HFF-Myc (cell line): ENCODE measurements at regions not wholly inside any gene's neighbourhood (a gene's known extent, or its start where the extent isn't known, plus 50 kb on each side); places are given as distances from the start of the nearest gene placed in this dataset.

Experiments
- DNase-seq: peaks from one replicate; pipeline ENCODE4 v3.0.0-alpha.2; 2011; ENCODE audit warnings: low read depth; ENCODE audit errors: extremely low read depth
- H3K4me3 ChIP-seq: replicated peaks from 2 replicates; pipeline ENCODE4 v1.5.1; 2011; ENCODE audit warnings: low read depth, mild to moderate bottlenecking, control low read depth, low read length
- TF ChIP-seq, protein P1 (sequence below): IDR thresholded peaks from 2 replicates; pipeline ENCODE4 v1.5.1; 2012; ENCODE audit warnings: mild to moderate bottlenecking, low read depth, low read length, control low read depth; ENCODE audit errors: missing control alignments

DNA sequence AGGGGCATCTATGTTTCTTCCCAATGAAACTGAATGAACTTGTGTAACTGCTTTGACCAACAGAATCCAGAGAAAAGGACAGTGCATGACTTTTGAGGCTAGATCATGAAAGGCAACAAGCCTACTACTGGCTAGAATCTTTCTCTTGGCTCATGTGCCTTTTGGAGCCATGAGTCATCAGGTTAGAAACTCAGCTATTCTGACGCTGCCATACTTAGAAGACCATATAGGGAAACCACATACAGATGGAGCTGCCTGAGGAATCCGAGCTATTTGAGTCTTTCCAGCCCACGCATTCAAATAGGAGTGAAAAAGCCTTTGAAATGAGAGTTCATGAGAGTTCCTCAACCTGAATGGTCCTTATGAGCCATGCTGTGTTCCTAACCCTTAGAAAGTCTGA lies 738.5 kb upstream of the CHRM3 start:
- TF ChIP-seq, protein P1, sequence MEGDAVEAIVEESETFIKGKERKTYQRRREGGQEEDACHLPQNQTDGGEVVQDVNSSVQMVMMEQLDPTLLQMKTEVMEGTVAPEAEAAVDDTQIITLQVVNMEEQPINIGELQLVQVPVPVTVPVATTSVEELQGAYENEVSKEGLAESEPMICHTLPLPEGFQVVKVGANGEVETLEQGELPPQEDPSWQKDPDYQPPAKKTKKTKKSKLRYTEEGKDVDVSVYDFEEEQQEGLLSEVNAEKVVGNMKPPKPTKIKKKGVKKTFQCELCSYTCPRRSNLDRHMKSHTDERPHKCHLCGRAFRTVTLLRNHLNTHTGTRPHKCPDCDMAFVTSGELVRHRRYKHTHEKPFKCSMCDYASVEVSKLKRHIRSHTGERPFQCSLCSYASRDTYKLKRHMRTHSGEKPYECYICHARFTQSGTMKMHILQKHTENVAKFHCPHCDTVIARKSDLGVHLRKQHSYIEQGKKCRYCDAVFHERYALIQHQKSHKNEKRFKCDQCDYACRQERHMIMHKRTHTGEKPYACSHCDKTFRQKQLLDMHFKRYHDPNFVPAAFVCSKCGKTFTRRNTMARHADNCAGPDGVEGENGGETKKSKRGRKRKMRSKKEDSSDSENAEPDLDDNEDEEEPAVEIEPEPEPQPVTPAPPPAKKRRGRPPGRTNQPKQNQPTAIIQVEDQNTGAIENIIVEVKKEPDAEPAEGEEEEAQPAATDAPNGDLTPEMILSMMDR = no peak
- no peak overlapping the region for H3K4me3 ChIP-seq
- peak; percentile 66 for DNase-seq

DNA sequence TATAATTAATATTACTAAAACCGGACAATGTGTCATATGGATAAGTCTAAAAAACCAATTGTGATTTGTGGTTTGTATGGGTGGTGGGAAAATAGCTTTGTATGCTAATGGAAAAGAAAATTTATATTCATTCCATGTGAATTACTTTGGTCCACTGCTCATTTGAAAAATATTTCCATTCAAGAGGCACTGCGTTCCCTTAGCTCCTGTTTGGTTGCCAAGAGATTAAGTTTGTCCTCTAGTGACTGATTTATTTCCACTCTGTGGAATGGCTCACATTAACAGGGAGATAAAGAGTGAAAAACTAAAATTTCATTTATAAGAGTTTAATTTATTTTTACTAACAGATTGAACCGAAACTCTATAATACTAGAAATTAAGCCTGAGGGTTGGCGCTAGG lies 744.1 kb upstream of the CHRM3 start:
- no peak for DNase-seq
- no peak overlapping the region for H3K4me3 ChIP-seq
- TF ChIP-seq, protein P1 = no peak

DNA sequence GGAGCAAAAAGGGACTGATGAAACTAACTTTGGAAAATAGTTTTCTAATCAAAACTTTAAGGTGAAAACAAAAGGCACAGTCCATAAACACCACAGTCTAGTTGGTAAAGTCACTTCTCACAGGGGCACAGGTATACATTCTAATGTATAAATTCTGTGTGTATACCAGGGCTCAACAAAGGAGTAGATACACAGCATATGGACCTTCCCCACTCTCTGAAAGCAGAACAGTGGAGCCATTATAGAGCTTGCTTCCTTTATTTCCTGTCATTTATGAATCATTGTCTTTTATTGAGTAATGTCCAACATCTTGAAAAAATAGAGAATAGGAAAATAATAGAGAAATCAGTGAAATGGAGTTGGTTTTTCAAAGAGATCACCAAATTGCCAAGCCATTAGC lies 746.5 kb upstream of the CHRM3 start:
- TF ChIP-seq, protein P1 = no peak
- H3K4me3 ChIP-seq = no peak overlapping the region
- DNase-seq = no peak

- no peak for DNase-seq
- TF ChIP-seq, protein P1 = no peak
- no peak overlapping the region for H3K4me3 ChIP-seq
These were observed 737.4 kb upstream of the ZP4 start for GRCh38 chr1:238628110-238628509.

GRCh38 chr1:238624776-238625175 lies 734.1 kb upstream of the ZP4 start:
- TF ChIP-seq, protein P1 = no peak
- no peak for DNase-seq
- no peak overlapping the region for H3K4me3 ChIP-seq

DNA sequence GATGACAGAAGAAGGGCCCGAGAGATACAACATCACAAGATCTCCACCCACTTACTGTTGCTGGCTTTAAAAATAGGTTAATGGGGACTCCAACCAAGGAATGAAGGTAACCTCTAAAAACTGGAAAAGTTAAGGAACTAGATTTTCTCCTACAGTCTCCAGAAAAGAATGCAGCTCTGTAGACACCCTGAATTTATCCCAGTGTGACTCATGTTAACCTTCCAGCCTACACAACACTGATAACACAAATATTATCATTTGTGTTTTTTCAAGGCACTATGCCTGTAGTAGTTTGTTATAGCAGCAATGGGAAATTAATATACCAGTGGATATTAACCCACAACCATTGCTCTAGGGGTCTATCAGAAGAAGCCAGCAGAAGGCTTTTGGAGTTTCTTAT lies 730.7 kb upstream of the ZP4 start:
- TF ChIP-seq, protein P1 = no peak
- no peak for DNase-seq
- H3K4me3 ChIP-seq = no peak overlapping the region

- TF ChIP-seq, protein P1 = no peak
- DNase-seq = no peak
- H3K4me3 ChIP-seq = no peak overlapping the region
These were observed 728.9 kb upstream of the ZP4 start for GRCh38 chr1:238619652-238620051.
